ENCODE measurements at regions not wholly inside any gene's neighbourhood (a gene's known extent, or its start where the extent isn't known, plus 50 kb on each side); places are given as distances from the start of the nearest gene placed in this dataset.

- TF ChIP-seq JUN (CRISPR knock-in tag; IDR thresholded peaks at IDR 0.05): no peak
- TF ChIP-seq, protein P1, sequence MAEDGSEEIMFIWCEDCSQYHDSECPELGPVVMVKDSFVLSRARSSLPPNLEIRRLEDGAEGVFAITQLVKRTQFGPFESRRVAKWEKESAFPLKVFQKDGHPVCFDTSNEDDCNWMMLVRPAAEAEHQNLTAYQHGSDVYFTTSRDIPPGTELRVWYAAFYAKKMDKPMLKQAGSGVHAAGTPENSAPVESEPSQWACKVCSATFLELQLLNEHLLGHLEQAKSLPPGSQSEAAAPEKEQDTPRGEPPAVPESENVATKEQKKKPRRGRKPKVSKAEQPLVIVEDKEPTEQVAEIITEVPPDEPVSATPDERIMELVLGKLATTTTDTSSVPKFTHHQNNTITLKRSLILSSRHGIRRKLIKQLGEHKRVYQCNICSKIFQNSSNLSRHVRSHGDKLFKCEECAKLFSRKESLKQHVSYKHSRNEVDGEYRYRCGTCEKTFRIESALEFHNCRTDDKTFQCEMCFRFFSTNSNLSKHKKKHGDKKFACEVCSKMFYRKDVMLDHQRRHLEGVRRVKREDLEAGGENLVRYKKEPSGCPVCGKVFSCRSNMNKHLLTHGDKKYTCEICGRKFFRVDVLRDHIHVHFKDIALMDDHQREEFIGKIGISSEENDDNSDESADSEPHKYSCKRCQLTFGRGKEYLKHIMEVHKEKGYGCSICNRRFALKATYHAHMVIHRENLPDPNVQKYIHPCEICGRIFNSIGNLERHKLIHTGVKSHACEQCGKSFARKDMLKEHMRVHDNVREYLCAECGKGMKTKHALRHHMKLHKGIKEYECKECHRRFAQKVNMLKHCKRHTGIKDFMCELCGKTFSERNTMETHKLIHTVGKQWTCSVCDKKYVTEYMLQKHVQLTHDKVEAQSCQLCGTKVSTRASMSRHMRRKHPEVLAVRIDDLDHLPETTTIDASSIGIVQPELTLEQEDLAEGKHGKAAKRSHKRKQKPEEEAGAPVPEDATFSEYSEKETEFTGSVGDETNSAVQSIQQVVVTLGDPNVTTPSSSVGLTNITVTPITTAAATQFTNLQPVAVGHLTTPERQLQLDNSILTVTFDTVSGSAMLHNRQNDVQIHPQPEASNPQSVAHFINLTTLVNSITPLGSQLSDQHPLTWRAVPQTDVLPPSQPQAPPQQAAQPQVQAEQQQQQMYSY (CRISPR knock-in tag; IDR thresholded peaks at IDR 0.05): no peak
Measured at GRCh38 chr14:34329301-34329700, 132.7 kb downstream of the SPTSSA start.
